ENCODE measurements at regions not wholly inside any gene's neighbourhood (a gene's known extent, or its start where the extent isn't known, plus 50 kb on each side); places are given as distances from the start of the nearest gene placed in this dataset.

- TF ChIP-seq YY1 (IDR thresholded peaks at IDR 0.05; ENCODE audit: insufficient read depth, insufficient read length) (no peak), ZNF274 (IDR thresholded peaks at IDR 0.05; ENCODE audit: low read depth, low read length) (no peak)
Measured at GRCh38 chr16:5448798-5449197, 351.2 kb upstream of the EEF2KMT start.
